Psoas muscle (tissue), 7 donors: ENCODE measurements at regions not wholly inside any gene's neighbourhood (a gene's known extent, or its start where the extent isn't known, plus 50 kb on each side); places are given as distances from the start of the nearest gene placed in this dataset.
"Not testable (repeated sequence)": the region's sequence is repeated elsewhere in the genome, so short reads cannot be mapped to it uniquely, and the experiment has no call there.

ENCODE experiments used
- ATAC-seq, 4 donors: fragments of 200-7000 bp; cut with Tn5 transposase; one replicate each; pipeline ENCODE4 v1.9.1; 2020; ENCODE audit warnings: moderate library complexity in 3 of 4, mild to moderate bottlenecking in 2 of 4
- DNase-seq, 2 donors: peaks; one replicate each; pipeline ENCODE4 v3.0.0-alpha.2; 2020
- H3K27ac ChIP-seq: fragments of 200-600 bp; one replicate; pipeline ENCODE4 v1.8.0; 2022
- H3K27me3 ChIP-seq, 3 donors: fragments of 200-600 bp in 1 of 3; one replicate each; pipeline versions ENCODE4 v1.6.1 to v1.8.0; 2013 to 2022; ENCODE audit warnings: low read length in 2 of 3, mild to moderate bottlenecking in 2 of 3, moderate library complexity in 1 of 3; ENCODE audit not compliant: insufficient read depth in 3 of 3
- H3K36me3 ChIP-seq, 2 donors: fragments of 200-600 bp in 1 of 2; one replicate each; pipeline versions ENCODE4 v1.6.1 to v1.8.0; 2013 to 2022; ENCODE audit warnings: low read depth in 1 of 2, mild to moderate bottlenecking in 1 of 2, moderate library complexity in 1 of 2; ENCODE audit not compliant: insufficient read depth in 1 of 2
- H3K4me1 ChIP-seq: fragments of 200-600 bp; one replicate; pipeline ENCODE4 v1.8.0; 2022
- H3K4me3 ChIP-seq: fragments of 200-600 bp; one replicate; pipeline ENCODE4 v1.8.0; 2022; ENCODE audit warnings: mild to moderate bottlenecking
- H3K9me3 ChIP-seq: fragments of 200-600 bp; one replicate; pipeline ENCODE4 v1.8.0; 2022
- WGBS, 3 donors: extraction: QIAGEN DNeasy Blood & Tissue Kit; methylation state at CpG; one replicate each; pipeline versions ENCODE4 v1.1.6 to v1.1.7; 2013; 5-methylcytosine and 5-hydroxymethylcytosine counted together
- intact Hi-C, 2 donors: fragments of 100-400 bp; cut with DNase I; formaldehyde crosslinking; loops; one replicate each; pipeline versions ENCODE4 v1.11.0 to v1.14.2; 2022
- TF ChIP-seq, protein P1 (sequence below): fragments of 200-600 bp; IDR thresholded peaks from one replicate; pipeline ENCODE4 v1.8.0; 2022; ENCODE audit warnings: antibody characterized with exemption
- donor health status: healthy with polysubstance abuse.
- donor health status: DM: no; HTN: no; CAD: no; lungs with moderate emphysema.
- donor health status: Bipolar disorder and iron deficiency.
- donor health status: healthy.
- donor health status: DM: yes; HTN: yes; CAD: no.
- donor health status: DM: no; HTN: no; CAD: no.
- donor health status: DM: yes; HTN: yes; CAD: no.

GRCh38 chr11:89577428-89577827 is 86.3 kb upstream of the NOX4 start:
- ATAC-seq, intact Hi-C loops: not testable (repeated sequence)
- 39 to 63% (median 44%) methylated on average over 1 of the region's 1 CpG for WGBS, 3 donors

GRCh38 chr11:89583580-89583979 is 92.4 kb upstream of the NOX4 start:
- no peaks in the 10 kb centered on the region for H3K27me3 ChIP-seq
- no peaks in the 10 kb centered on the region for H3K9me3 ChIP-seq
- TF ChIP-seq, protein P1, sequence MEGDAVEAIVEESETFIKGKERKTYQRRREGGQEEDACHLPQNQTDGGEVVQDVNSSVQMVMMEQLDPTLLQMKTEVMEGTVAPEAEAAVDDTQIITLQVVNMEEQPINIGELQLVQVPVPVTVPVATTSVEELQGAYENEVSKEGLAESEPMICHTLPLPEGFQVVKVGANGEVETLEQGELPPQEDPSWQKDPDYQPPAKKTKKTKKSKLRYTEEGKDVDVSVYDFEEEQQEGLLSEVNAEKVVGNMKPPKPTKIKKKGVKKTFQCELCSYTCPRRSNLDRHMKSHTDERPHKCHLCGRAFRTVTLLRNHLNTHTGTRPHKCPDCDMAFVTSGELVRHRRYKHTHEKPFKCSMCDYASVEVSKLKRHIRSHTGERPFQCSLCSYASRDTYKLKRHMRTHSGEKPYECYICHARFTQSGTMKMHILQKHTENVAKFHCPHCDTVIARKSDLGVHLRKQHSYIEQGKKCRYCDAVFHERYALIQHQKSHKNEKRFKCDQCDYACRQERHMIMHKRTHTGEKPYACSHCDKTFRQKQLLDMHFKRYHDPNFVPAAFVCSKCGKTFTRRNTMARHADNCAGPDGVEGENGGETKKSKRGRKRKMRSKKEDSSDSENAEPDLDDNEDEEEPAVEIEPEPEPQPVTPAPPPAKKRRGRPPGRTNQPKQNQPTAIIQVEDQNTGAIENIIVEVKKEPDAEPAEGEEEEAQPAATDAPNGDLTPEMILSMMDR: no peak
- H3K4me1 ChIP-seq: no peaks in the 10 kb centered on the region
- no peaks in the 10 kb centered on the region for H3K36me3 ChIP-seq
- H3K27ac ChIP-seq: no peak overlapping the region
- intact Hi-C loops: no loop called here
- WGBS, 3 donors: 54 to 65% (median 63%) methylated on average over 2 of the region's 2 CpGs
- DNase-seq: no peak
- ATAC-seq: no peak
- H3K4me3 ChIP-seq: no peak overlapping the region

More at GRCh38 chr11:89577428-89577827, 86.3 kb upstream of the NOX4 start:
- not testable (repeated sequence) for H3K27ac ChIP-seq, H3K4me1 ChIP-seq, DNase-seq, H3K9me3 ChIP-seq, H3K27me3 ChIP-seq, H3K4me3 ChIP-seq, H3K36me3 ChIP-seq

DNA sequence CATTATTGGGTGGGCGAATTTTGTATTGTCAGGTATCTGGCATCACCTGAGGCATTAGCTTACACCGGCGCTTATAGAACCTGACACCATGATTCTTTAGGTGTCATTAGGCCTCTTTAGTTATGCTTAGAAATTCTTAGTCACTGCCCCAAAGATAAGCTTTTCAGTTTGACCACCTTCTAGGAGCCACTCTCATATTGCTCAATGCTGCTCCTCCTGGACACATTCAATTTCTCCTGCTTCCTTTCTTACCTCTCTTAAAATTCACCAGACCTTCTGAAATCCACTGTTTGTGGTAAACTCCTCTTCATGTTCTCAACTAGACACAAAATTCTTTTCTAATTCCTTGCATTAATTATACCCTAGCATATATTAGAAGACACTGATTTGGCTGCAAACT is 93.9 kb upstream of the NOX4 start:
- H3K27me3 ChIP-seq, intact Hi-C loops, H3K4me1 ChIP-seq, H3K4me3 ChIP-seq, H3K9me3 ChIP-seq, H3K27ac ChIP-seq, ATAC-seq, DNase-seq, H3K36me3 ChIP-seq: not testable (repeated sequence)
- 88 to 91% (median 90%) methylated on average over 3 of the region's 3 CpGs for WGBS, 3 donors

DNA sequence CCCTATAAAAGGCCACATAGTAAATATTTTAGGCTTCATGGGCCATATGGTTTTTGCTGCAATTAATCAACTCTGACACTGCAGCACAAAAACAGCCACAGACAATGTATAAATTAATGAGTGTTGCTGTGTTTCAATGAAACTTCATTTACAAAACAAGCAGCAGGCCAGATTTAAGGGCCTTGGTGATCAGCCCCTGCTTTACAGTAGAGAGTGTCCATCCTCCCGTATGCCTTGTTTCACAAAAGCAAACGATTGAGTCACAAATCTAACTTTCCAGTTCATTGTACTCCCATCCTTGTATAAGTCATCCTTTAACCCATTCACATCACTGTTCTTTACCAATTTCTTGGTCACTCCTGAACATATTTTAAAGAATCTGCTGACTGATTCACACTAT is 94.3 kb upstream of the NOX4 start:
- H3K27me3 ChIP-seq, ATAC-seq, H3K4me1 ChIP-seq, DNase-seq, H3K4me3 ChIP-seq, H3K36me3 ChIP-seq, H3K27ac ChIP-seq, H3K9me3 ChIP-seq, intact Hi-C loops: not testable (repeated sequence)
- WGBS, 3 donors: 67 to 74% (median 72%) methylated on average over 2 of the region's 2 CpGs

- H3K9me3 ChIP-seq, H3K27ac ChIP-seq, H3K4me1 ChIP-seq, intact Hi-C loops, DNase-seq, H3K27me3 ChIP-seq, ATAC-seq, H3K4me3 ChIP-seq, H3K36me3 ChIP-seq: not testable (repeated sequence)
- 44 to 54% (median 49%) methylated on average over 6 of the region's 6 CpGs for WGBS, 3 donors
Measured at GRCh38 chr11:89589413-89589812, 98.2 kb upstream of the NOX4 start.

- ATAC-seq, H3K9me3 ChIP-seq, H3K4me1 ChIP-seq, H3K27me3 ChIP-seq, intact Hi-C loops, H3K27ac ChIP-seq, H3K4me3 ChIP-seq, H3K36me3 ChIP-seq, DNase-seq: not testable (repeated sequence)
- 36 to 45% (median 40%) methylated on average over 5 of the region's 5 CpGs for WGBS, 3 donors
Measured at GRCh38 chr11:89590008-89590632, 98.9 kb upstream of the NOX4 start.

GRCh38 chr11:89601263-89601662 is 108.8 kb upstream of the TRIM77 start:
- H3K4me3 ChIP-seq, H3K4me1 ChIP-seq, H3K27me3 ChIP-seq, ATAC-seq, DNase-seq, intact Hi-C loops, H3K27ac ChIP-seq, H3K36me3 ChIP-seq, H3K9me3 ChIP-seq: not testable (repeated sequence)
- 77 to 89% (median 79%) methylated on average over 1 of the region's 1 CpG for WGBS, 3 donors

- Histone ChIP-seq H3K36me3 (no peaks in the 10 kb centered on the region), H3K4me1 (no peaks in the 10 kb centered on the region), H3K27me3 (no peaks in the 10 kb centered on the region), H3K4me3 (no peak overlapping the region), H3K27ac (no peak overlapping the region), H3K9me3 (peaks cover 6% of the 10 kb centered on the region)
- intact Hi-C loops: no loop called here
- ATAC-seq (no peak), DNase-seq (no peak)
- TF ChIP-seq, protein P1: no peak
- 87 to 88% (median 87%) methylated on average over 4 of the region's 4 CpGs for WGBS, 3 donors
Measured at GRCh38 chr11:89604281-89604680, 105.8 kb upstream of the TRIM77 start.

GRCh38 chr11:89606845-89607244 is 103.3 kb upstream of the TRIM77 start:
- H3K27me3 ChIP-seq, H3K9me3 ChIP-seq, intact Hi-C loops, H3K36me3 ChIP-seq, ATAC-seq, DNase-seq, H3K4me1 ChIP-seq, H3K4me3 ChIP-seq, H3K27ac ChIP-seq: not testable (repeated sequence)
- WGBS, 3 donors: 73 to 82% (median 74%) methylated on average over 2 of the region's 2 CpGs

DNA sequence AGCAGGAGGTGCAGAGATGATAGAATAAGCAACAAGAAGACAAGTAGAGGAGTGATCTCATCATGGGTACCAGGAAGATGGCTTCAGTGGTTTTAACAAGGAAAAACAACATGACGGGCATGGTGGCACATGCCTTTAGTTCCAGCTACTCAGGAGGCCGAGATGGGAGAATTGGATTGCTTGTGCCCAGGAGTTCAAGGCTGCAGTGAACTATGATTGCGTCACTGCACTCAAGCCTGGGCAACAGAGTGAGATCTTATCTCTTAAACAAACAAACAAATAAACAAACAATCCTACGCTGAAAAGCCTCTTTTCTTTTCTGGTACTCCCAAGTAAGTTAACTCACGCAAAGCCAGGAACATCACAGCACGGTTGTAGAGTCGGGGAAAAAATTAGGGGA is 102.6 kb upstream of the TRIM77 start:
- DNase-seq, intact Hi-C loops: not testable (repeated sequence)

More for the DNA sequence above, 102.6 kb upstream of the TRIM77 start:
- 76% methylated on average over 7 of the region's 7 CpGs for WGBS, 3 donors
- ATAC-seq, H3K36me3 ChIP-seq, H3K27me3 ChIP-seq, H3K4me1 ChIP-seq, H3K27ac ChIP-seq, H3K9me3 ChIP-seq, H3K4me3 ChIP-seq: not testable (repeated sequence)
